SK-N-SH (cell line): ENCODE measurements at regions not wholly inside any gene's neighbourhood (a gene's known extent, or its start where the extent isn't known, plus 50 kb on each side); places are given as distances from the start of the nearest gene placed in this dataset.

Experiments used
- CTCF ChIA-PET: fragments of 300-600, 350-600 bp; formaldehyde crosslinking; extraction: SDS; loops from one replicate; lab custom pipeline; 2021; lab: Yijun Ruan, JAX
- POLR2A ChIA-PET: fragments of 350-600 bp; sonication (Branson Sonifier 250); formaldehyde crosslinking; extraction: SDS; loops from one replicate; lab custom pipeline; 2020; ENCODE audit warnings: antibody characterized with exemption, inconsistent platforms; lab: Yijun Ruan, JAX
- DNase-seq: peaks from one replicate; pipeline ENCODE4 v3.0.0; 2012
- H2AFZ ChIP-seq: fragments of 200-600 bp; sonication (generic); 2 replicates; pipeline ENCODE4 v1.8.1; 2016; ENCODE audit warnings: antibody characterized with exemption, mild to moderate bottlenecking, low read depth
- H3F3A ChIP-seq: fragments of 200-600 bp; sonication (generic); replicated peaks from 2 replicates; pipeline ENCODE3; 2016; ENCODE audit warnings: antibody characterized with exemption, mild to moderate bottlenecking; ENCODE audit not compliant: insufficient read depth
- H3K27ac ChIP-seq, 2 experiments: fragments of 200-500 bp in 1 of 2; fragments of 200-600 bp in 1 of 2; sonication (Bioruptor generic) in 1 of 2; sonication (generic), shearing (Covaris generic) in 1 of 2; 2 replicates each; pipeline versions ENCODE4 v1.5.1 to v1.6.1; 2014 to 2016; ENCODE audit warnings: low read depth in 2 of 2, inconsistent platforms in 1 of 2, low read length in 1 of 2, mild to moderate bottlenecking in 1 of 2, mixed read lengths in 1 of 2
- H3K27me3 ChIP-seq: fragments of 200-600 bp; sonication (generic), shearing (Covaris generic); 2 replicates; pipeline ENCODE4 v1.6.1; 2016; ENCODE audit warnings: mixed run types; ENCODE audit not compliant: insufficient read depth
- H3K36me3 ChIP-seq, 2 experiments: fragments of 200-500 bp in 1 of 2; fragments of 200-600 bp in 1 of 2; sonication (Bioruptor generic) in 1 of 2; sonication (generic) in 1 of 2; replicated peaks in 1 of 2; 2 replicates each; pipeline versions ENCODE3 to v1.5.1; 2014 to 2016; ENCODE audit warnings: low read length in 1 of 2, mild to moderate bottlenecking in 1 of 2; ENCODE audit not compliant: insufficient read depth in 2 of 2, control insufficient read depth in 1 of 2
- H3K4me1 ChIP-seq, 2 experiments: fragments of 200-500 bp in 1 of 2; fragments of 200-600 bp in 1 of 2; sonication (Bioruptor generic) in 1 of 2; sonication (generic), shearing (Covaris generic) in 1 of 2; 2 replicates each; pipeline versions ENCODE4 v1.5.1 to v1.6.1; 2014 to 2016; ENCODE audit warnings: low read depth in 1 of 2, low read length in 1 of 2, mixed run types in 1 of 2; ENCODE audit not compliant: insufficient read depth in 2 of 2, control insufficient read depth in 1 of 2
- H3K4me2 ChIP-seq: fragments of 200-600 bp; sonication (generic), shearing (Covaris generic); 2 replicates; pipeline ENCODE4 v1.6.1; 2017; ENCODE audit warnings: mixed run types
- H3K4me3 ChIP-seq, 2 experiments: fragments of 200-500 bp in 1 of 2; fragments of 200-600 bp in 1 of 2; sonication (Bioruptor generic) in 1 of 2; sonication (generic), shearing (Covaris generic) in 1 of 2; 2 replicates each; pipeline versions ENCODE4 v1.5.1 to v1.8.1; 2014 to 2016; ENCODE audit warnings: low read depth in 2 of 2, inconsistent platforms in 1 of 2, low read length in 1 of 2, mild to moderate bottlenecking in 1 of 2, mixed read lengths in 1 of 2, moderate library complexity in 1 of 2
- H3K79me2 ChIP-seq: fragments of 200-600 bp; sonication (generic); 2 replicates; pipeline ENCODE4 v1.8.1; 2017; ENCODE audit warnings: mild to moderate bottlenecking; ENCODE audit not compliant: insufficient read depth
- H3K9ac ChIP-seq: fragments of 200-600 bp; sonication (generic); 2 replicates; pipeline ENCODE4 v1.6.1; 2017; ENCODE audit warnings: mixed run types
- H3K9me2 ChIP-seq: fragments of 200-600 bp; sonication (generic); 2 replicates; pipeline ENCODE4 v1.6.1; 2017; ENCODE audit warnings: mixed run types
- H3K9me3 ChIP-seq: fragments of 200-600 bp; sonication (generic); 2 replicates; pipeline ENCODE4 v1.6.1; 2017; ENCODE audit warnings: mixed run types, mild to moderate bottlenecking, moderate library complexity
- H4K20me1 ChIP-seq: fragments of 200-600 bp; sonication (generic); 2 replicates; pipeline ENCODE4 v1.6.1; 2017; ENCODE audit warnings: mild to moderate bottlenecking, mixed run types; ENCODE audit not compliant: insufficient read depth
- CHD2 ChIP-seq: fragments of 150-350 bp; IDR thresholded peaks from 2 replicates; pipeline ENCODE4 v1.6.1; 2018; ENCODE audit warnings: low read length; ENCODE audit not compliant: partially characterized antibody
- EP300 ChIP-seq, 2 experiments: IDR thresholded peaks; 2 replicates each; pipeline versions ENCODE4 v1.4.0 to v1.6.1; 2012; ENCODE audit warnings: borderline replicate concordance in 1 of 2, low read depth in 1 of 2, low read length in 1 of 2
- FOXJ3 ChIP-seq: sonication (generic); formaldehyde crosslinking; IDR thresholded peaks from 2 replicates; pipeline ENCODE4 v1.5.1; 2020; ENCODE audit warnings: mild to moderate bottlenecking, missing genetic modification reagents
- FOXM1 ChIP-seq: IDR thresholded peaks from 2 replicates; pipeline ENCODE4 v1.4.0; 2012; ENCODE audit warnings: low read depth, mild to moderate bottlenecking
- MAX ChIP-seq: IDR thresholded peaks from 2 replicates; pipeline ENCODE4 v1.4.0; 2012; ENCODE audit warnings: low read depth
- NFIC ChIP-seq: IDR thresholded peaks from 2 replicates; pipeline ENCODE4 v1.4.0; 2012; ENCODE audit warnings: borderline replicate concordance
- NRF1 ChIP-seq: IDR thresholded peaks from 2 replicates; pipeline ENCODE4 v1.6.1; 2012; ENCODE audit warnings: low read depth, mild to moderate bottlenecking, low read length
- PBX3 ChIP-seq: IDR thresholded peaks from 2 replicates; pipeline ENCODE4; 2012
- POLR2AphosphoS5 ChIP-seq: IDR thresholded peaks from 2 replicates; pipeline ENCODE4 v1.6.1; 2012; ENCODE audit warnings: low read depth, low read length
- RCOR1 ChIP-seq: fragments of 150-350 bp; IDR thresholded peaks from 2 replicates; pipeline ENCODE4 v1.6.1; 2017; ENCODE audit warnings: antibody characterized with exemption, low read length
- RFX5 ChIP-seq: IDR thresholded peaks from 2 replicates; pipeline ENCODE4 v1.6.1; 2012; ENCODE audit warnings: mild to moderate bottlenecking, improper control_type of control experiment, low read length
- RXRA ChIP-seq: IDR thresholded peaks from 2 replicates; pipeline ENCODE4 v1.4.0; 2012; ENCODE audit warnings: low read depth, mild to moderate bottlenecking, borderline replicate concordance
- SMC3 ChIP-seq: IDR thresholded peaks from 2 replicates; pipeline ENCODE4 v1.6.1; 2012; ENCODE audit warnings: low read depth, low read length, improper control_type of control experiment
- TCF12 ChIP-seq: IDR thresholded peaks from 2 replicates; pipeline ENCODE4 v1.4.0; 2012
- TEAD4 ChIP-seq: IDR thresholded peaks from 2 replicates; pipeline ENCODE4 v1.4.0; 2012; ENCODE audit warnings: mild to moderate bottlenecking, borderline replicate concordance; ENCODE audit not compliant: insufficient read depth
- USF2 ChIP-seq: fragments of 150-350 bp; IDR thresholded peaks from 2 replicates; pipeline ENCODE4 v1.6.1; 2017; ENCODE audit warnings: antibody characterized with exemption, low read length, low read depth, borderline replicate concordance
- YY1 ChIP-seq: IDR thresholded peaks from 2 replicates; pipeline ENCODE4 v1.4.0; 2012; ENCODE audit warnings: low read depth, mild to moderate bottlenecking
- ZBTB33 ChIP-seq: IDR thresholded peaks from 2 replicates; pipeline ENCODE4 v1.4.0; 2012; ENCODE audit warnings: low read depth, borderline replicate concordance
- WGBS: methylation state at CpG from one replicate; pipeline ENCODE4 v1.1.6; 2017; ENCODE audit warnings: low lambda C conversion rate; 5-methylcytosine and 5-hydroxymethylcytosine counted together

- Histone ChIP-seq H4K20me1 (no peaks in the 10 kb centered on the region), H3F3A (no peaks in the 10 kb centered on the region), H3K4me1 (no peaks in the 10 kb centered on the region), H3K4me2 (no peak overlapping the region), H3K79me2 (no peaks in the 10 kb centered on the region), H3K9me2 (no peaks in the 10 kb centered on the region), H2AFZ (no peak overlapping the region), H3K4me3 (no peak overlapping the region), H3K27ac (no peak overlapping the region), H3K36me3 (no peaks in the 10 kb centered on the region)
- ChIA-PET CTCF (interaction anchor here (0.6 kb wide), 1 partner anchor 715 kb away, joined by 3 read pairs; no protein-coding TSS in a partner anchor), POLR2A (no interaction called here)
- 78% methylated on average over 5 of the region's 5 CpGs for WGBS
- DNase-seq, result no peak
- TF ChIP-seq TCF12 (no peak), ZBTB33 (no peak), TEAD4 (no peak), YY1 (no peak), FOXM1 (no peak), SMC3 (no peak), NRF1 (no peak), USF2 (no peak), EP300 (IDR thresholded peaks at IDR 0.05; ENCODE audit: borderline replicate concordance in 1 of 2, low read depth in 1 of 2, low read length in 1 of 2) (no peak), POLR2AphosphoS5 (no peak), RCOR1 (no peak), FOXJ3 (CRISPR knock-in tag) (no peak)
- TF ChIP-seq, all 33 proteins: peak for 0
- Histone ChIP-seq H3K9me3 (no peaks in the 10 kb centered on the region), H3K27me3 (no peaks in the 10 kb centered on the region), H3K9ac (no peak overlapping the region)
Measured at GRCh38 chr6:12537389-12537788, 179.2 kb upstream of the PHACTR1 start.

GRCh38 chr6:12538881-12539357 lies 177.6 kb upstream of the PHACTR1 start:
- DNase-seq, result no peak
- WGBS, result 87% methylated on average over 5 of the region's 9 CpGs
- no peak for TF ChIP-seq TEAD4
- no peak for TF ChIP-seq NFIC
- TF ChIP-seq USF2, result no peak
- TF ChIP-seq RFX5, result no peak
- no peak for TF ChIP-seq MAX
- no peak for TF ChIP-seq SMC3
- TF ChIP-seq CHD2, result no peak
- TF ChIP-seq FOXJ3 (CRISPR knock-in tag), result no peak
- no peak for TF ChIP-seq FOXM1
- TF ChIP-seq PBX3, result no peak
- no peak for TF ChIP-seq RXRA
- TF ChIP-seq YY1, result no peak
- Histone ChIP-seq H3K9me3 (no peaks in the 10 kb centered on the region), H3K9me2 (no peaks in the 10 kb centered on the region), H3K4me1 (no peaks in the 10 kb centered on the region), H3K36me3 (no peaks in the 10 kb centered on the region), H3F3A (no peaks in the 10 kb centered on the region), H3K79me2 (no peaks in the 10 kb centered on the region), H2AFZ (no peak overlapping the region), H3K27ac (no peak overlapping the region), H4K20me1 (no peaks in the 10 kb centered on the region), H3K4me3 (no peak overlapping the region), H3K9ac (no peak overlapping the region), H3K27me3 (no peaks in the 10 kb centered on the region), H3K4me2 (no peak overlapping the region)
- ChIA-PET POLR2A (no interaction called here), CTCF (no interaction called here)
